ENCODE measurements at regions not wholly inside any gene's neighbourhood (a gene's known extent, or its start where the extent isn't known, plus 50 kb on each side); places are given as distances from the start of the nearest gene placed in this dataset.

GRCh38 chr14:54188064-54188666 lies 208.6 kb upstream of the CDKN3 start:
- intact Hi-C loops (cut with DNase I), result no loop called here
- H3K27ac ChIP-seq (replicated peaks in 1 of 4), result no peak overlapping the region
- H3K36me3 ChIP-seq, result no peaks in the 10 kb centered on the region
- H3K27me3 ChIP-seq, result no peaks in the 10 kb centered on the region
- 92% methylated on average over 16 of the region's 16 CpGs for WGBS
- DNase-seq (ENCODE audit: extremely low spot score), result no peak
- H3K4me1 ChIP-seq, result peaks cover 0 to 7% (median 4%) of the 10 kb centered on the region in 4 donors
- TF ChIP-seq POLR2AphosphoS5 (IDR thresholded peaks at IDR 0.05) (no peak), POLR2A (IDR thresholded peaks at IDR 0.05; ENCODE audit: low read depth) (no peak), EP300 (IDR thresholded peaks at IDR 0.05) (no peak), CTCF (IDR thresholded peaks at IDR 0.05) (no peak)
- H3K9me3 ChIP-seq, result no peaks in the 10 kb centered on the region
- H3K4me3 ChIP-seq, result no peak overlapping the region

GRCh38 chr14:54189333-54189732 lies 207.5 kb upstream of the CDKN3 start:
- no peaks in the 10 kb centered on the region for H3K27me3 ChIP-seq
- H3K27ac ChIP-seq (replicated peaks in 1 of 4), result no peak overlapping the region
- H3K4me1 ChIP-seq, result peaks cover 0 to 7% (median 4%) of the 10 kb centered on the region in 4 donors
- no peak for TF ChIP-seq EP300 (IDR thresholded peaks at IDR 0.05)
- no peak for TF ChIP-seq POLR2A (IDR thresholded peaks at IDR 0.05; ENCODE audit: low read depth)
- no peak for TF ChIP-seq POLR2AphosphoS5 (IDR thresholded peaks at IDR 0.05)
- TF ChIP-seq CTCF (IDR thresholded peaks at IDR 0.05), result no peak
- intact Hi-C loops (cut with DNase I), result no loop called here
- H3K9me3 ChIP-seq, result no peaks in the 10 kb centered on the region
- WGBS, result 97% methylated on average over 1 of the region's 1 CpG
- H3K36me3 ChIP-seq, result no peaks in the 10 kb centered on the region
- DNase-seq (ENCODE audit: extremely low spot score), result no peak
- no peak overlapping the region for H3K4me3 ChIP-seq

- H3K9me3 ChIP-seq, result no peaks in the 10 kb centered on the region
- peaks cover 0 to 7% (median 4%) of the 10 kb centered on the region in 4 donors for H3K4me1 ChIP-seq
- no peak overlapping the region for H3K4me3 ChIP-seq
- no peaks in the 10 kb centered on the region for H3K27me3 ChIP-seq
- intact Hi-C loops (cut with DNase I), result no loop called here
- no peak for DNase-seq (ENCODE audit: extremely low spot score)
- no peak for TF ChIP-seq CTCF (IDR thresholded peaks at IDR 0.05)
- no peak for TF ChIP-seq POLR2A (IDR thresholded peaks at IDR 0.05; ENCODE audit: low read depth)
- TF ChIP-seq POLR2AphosphoS5 (IDR thresholded peaks at IDR 0.05), result no peak
- TF ChIP-seq EP300 (IDR thresholded peaks at IDR 0.05), result no peak
- WGBS, result 63% methylated on average over 4 of the region's 4 CpGs
- H3K36me3 ChIP-seq, result no peaks in the 10 kb centered on the region
- no peak overlapping the region for H3K27ac ChIP-seq (replicated peaks in 1 of 4)
Measured at GRCh38 chr14:54189748-54190354, 207.0 kb upstream of the CDKN3 start.

GRCh38 chr14:54191846-54192245 lies 205.0 kb upstream of the CDKN3 start:
- Histone ChIP-seq H3K4me1 (peaks cover 0 to 7% (median 4%) of the 10 kb centered on the region in 4 donors), H3K9me3 (no peaks in the 10 kb centered on the region), H3K36me3 (no peaks in the 10 kb centered on the region), H3K4me3 (no peak overlapping the region), H3K27ac (replicated peaks in 1 of 4) (no peak overlapping the region), H3K27me3 (no peaks in the 10 kb centered on the region)
- intact Hi-C loops (cut with DNase I), result no loop called here
- no peak for TF ChIP-seq CTCF (IDR thresholded peaks at IDR 0.05)
- TF ChIP-seq POLR2A (IDR thresholded peaks at IDR 0.05; ENCODE audit: low read depth), result no peak
- no peak for TF ChIP-seq EP300 (IDR thresholded peaks at IDR 0.05)
- TF ChIP-seq POLR2AphosphoS5 (IDR thresholded peaks at IDR 0.05), result no peak
- DNase-seq (ENCODE audit: extremely low spot score), result no peak
- 79% methylated on average over 2 of the region's 2 CpGs for WGBS

Measured in esophagus muscularis mucosa (tissue), 4 donors.